ENCODE measurements at regions not wholly inside any gene's neighbourhood (a gene's known extent, or its start where the extent isn't known, plus 50 kb on each side); places are given as distances from the start of the nearest gene placed in this dataset.

- DNase-seq (ENCODE audit: insufficient read length, low spot score) (no peak), FAIRE-seq (no peak)
These were observed 299.9 kb upstream of the HABP2 start for GRCh38 chr10:113252650-113253618.

DNA sequence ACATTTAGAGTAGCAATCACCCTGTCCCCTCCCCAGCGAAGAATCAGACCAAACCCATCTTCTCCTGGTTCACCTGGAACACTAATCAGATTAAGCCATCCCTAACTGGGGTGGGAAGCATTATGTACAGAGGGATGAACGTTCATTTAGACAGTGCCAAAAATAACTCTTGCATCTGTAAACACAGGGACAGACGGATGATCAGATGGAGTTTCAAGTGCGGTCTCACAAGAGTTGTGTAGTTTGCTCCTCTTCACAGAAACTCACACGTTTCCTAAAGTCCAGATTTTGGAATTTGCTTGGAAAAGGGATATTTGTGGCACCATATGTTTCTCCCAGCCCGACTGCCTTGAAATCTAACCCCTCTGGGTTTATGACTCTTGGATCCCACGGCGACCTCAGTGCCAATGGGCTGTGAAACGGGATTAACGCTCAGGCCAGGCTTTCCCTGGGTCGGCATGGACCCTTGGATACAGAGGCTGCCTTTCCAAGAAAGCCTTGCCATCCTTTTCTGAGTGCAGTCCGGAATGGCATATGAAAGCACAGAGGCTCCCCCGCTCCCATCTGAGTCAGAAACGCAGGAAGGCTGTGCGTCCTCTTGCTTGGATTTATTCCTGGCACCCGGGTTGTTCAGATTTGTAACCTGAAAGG is 293.2 kb upstream of the HABP2 start:
- FAIRE-seq (no peak), DNase-seq (ENCODE audit: insufficient read length, low spot score) (no peak)

DNA sequence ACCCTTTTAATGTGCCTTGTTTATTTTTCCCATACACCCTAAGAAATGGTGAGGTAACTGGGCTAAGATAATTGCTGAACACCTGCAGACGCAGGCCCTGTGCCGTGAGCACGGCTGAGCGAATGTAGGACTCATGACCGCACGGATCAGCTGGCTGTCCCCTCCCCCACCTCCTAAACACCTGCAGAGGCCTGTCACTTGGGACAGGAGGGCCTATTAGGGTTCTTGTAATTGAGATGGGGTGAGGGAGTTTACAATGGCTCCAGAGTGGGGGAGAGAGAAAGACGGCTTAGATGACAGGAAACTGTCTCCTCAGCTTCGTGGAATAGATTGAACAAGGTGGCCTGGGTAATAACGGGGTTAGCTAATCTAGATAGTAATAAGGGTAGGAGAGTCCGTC is 291.7 kb upstream of the HABP2 start:
- no peak for DNase-seq (ENCODE audit: insufficient read length, low spot score)
- no peak for FAIRE-seq

DNA sequence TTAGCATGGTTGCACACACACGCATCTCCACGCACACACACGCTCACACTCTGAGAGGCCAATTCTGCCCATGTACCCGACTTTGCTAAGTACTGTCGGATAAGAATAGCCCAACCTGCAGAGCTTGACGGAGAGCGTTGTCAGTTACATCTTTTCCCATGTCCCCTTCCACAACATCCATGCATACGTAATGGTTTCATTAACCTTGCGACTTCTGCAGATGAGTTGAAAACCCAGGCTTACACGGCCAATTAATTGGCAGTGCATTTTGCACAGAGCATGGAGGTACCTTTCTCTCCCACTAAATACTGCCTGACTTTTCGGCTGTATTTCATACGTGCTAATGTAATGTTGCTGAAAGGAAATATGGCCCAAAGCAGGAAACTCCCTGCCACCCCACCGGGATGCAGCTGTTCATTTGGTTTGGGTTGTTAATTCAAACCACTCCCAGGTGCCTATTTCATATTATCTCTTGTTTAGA is 291.2 kb upstream of the HABP2 start:
- DNase-seq (ENCODE audit: insufficient read length, low spot score) (no peak), FAIRE-seq (no peak)

- DNase-seq (ENCODE audit: insufficient read length, low spot score) (no peak), FAIRE-seq (no peak)
These were observed 289.8 kb upstream of the HABP2 start for GRCh38 chr10:113263056-113263455.

GRCh38 chr10:113264333-113265131 is 288.3 kb upstream of the HABP2 start:
- FAIRE-seq, result no peak
- no peak for DNase-seq (ENCODE audit: insufficient read length, low spot score)

- FAIRE-seq (no peak), DNase-seq (ENCODE audit: insufficient read length, low spot score) (no peak)
These were observed 286.7 kb upstream of the HABP2 start for GRCh38 chr10:113266147-113266546.

DNA sequence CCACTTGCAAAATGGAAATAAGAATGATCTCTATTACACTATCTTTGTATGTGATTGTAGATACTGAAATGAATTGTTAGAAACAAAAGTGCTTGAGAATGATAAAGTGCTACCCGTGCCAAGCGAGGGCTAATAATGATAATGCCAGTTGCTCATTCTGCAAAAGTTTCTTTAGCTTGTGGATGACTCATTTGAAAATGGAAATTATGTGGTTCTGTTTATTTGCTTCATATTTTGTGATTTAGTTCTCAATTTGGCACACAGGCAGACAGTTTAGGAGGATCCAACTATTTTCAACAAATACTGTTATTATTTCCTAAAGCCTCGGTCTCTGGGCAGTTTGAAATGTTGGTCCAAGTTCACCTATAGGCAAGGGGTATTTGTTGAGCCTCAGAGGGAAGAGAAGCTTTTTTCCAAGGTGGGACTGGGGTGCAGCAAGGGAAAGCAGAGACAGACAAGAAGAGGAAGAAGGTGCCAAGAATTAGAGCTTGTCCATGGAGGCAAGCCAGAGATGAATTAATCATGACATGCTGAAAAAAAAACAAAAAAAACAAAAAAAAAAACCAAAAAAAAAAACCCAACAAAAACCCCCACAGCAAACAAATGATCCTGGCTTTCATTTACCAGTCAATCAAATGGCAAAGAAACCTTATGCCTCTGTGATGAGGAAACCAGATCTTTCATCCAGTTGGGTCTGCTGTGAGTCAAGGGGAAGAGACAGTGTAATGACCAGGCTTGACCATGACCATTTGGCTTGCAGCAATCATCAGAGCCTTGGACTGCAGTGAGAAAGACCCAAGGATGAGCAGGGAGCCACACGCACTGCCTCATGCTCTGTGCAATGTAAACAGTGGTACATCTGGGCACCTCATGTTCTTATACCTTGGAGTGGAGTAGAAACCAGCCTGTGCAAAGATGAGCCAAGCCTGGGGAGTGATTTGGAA is 285.0 kb upstream of the HABP2 start:
- no peak for FAIRE-seq
- no peak for DNase-seq (ENCODE audit: insufficient read length, low spot score)

DNA sequence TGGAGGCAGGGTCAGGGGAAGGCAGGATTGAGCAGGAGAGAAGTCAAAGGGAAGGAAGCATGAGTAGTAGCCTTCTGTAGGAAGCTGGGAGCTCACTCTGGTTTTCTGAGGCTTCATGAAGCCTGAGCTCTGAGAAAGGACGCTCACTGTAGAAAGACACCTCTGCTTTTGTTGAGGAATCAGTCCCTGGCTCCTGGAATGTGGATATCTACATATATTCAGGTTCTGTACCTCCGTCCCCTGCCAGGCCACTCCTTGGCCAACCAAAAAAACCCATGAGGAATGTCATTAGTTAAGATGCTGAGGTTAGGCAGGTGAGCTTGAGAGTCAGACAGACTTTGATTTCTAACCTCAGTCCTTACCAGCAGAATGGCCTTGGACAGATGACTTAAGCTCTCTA is 283.5 kb upstream of the HABP2 start:
- FAIRE-seq (no peak), DNase-seq (ENCODE audit: insufficient read length, low spot score) (no peak)

DNA sequence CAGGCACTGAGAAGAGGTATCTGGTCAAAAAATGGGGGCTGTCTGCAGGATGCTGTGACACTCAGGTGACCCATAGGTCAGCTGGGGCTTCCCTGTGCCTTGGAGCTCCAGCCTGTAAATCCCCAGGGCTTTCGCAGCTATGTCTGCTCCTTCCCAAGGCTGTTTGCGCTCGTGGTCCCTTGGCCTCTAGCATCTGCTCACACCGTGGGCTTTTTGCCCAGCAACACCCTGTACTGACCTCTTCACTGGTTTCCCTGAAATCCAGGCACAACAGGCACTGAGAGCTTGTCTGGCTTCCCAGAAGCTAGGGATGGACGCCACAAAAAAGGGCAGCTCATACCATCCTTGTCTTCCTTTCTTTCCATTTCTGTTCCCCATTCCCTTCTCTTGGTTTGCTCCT is 280.3 kb upstream of the HABP2 start:
- DNase-seq (ENCODE audit: insufficient read length, low spot score) (no peak), FAIRE-seq (no peak)

DNA sequence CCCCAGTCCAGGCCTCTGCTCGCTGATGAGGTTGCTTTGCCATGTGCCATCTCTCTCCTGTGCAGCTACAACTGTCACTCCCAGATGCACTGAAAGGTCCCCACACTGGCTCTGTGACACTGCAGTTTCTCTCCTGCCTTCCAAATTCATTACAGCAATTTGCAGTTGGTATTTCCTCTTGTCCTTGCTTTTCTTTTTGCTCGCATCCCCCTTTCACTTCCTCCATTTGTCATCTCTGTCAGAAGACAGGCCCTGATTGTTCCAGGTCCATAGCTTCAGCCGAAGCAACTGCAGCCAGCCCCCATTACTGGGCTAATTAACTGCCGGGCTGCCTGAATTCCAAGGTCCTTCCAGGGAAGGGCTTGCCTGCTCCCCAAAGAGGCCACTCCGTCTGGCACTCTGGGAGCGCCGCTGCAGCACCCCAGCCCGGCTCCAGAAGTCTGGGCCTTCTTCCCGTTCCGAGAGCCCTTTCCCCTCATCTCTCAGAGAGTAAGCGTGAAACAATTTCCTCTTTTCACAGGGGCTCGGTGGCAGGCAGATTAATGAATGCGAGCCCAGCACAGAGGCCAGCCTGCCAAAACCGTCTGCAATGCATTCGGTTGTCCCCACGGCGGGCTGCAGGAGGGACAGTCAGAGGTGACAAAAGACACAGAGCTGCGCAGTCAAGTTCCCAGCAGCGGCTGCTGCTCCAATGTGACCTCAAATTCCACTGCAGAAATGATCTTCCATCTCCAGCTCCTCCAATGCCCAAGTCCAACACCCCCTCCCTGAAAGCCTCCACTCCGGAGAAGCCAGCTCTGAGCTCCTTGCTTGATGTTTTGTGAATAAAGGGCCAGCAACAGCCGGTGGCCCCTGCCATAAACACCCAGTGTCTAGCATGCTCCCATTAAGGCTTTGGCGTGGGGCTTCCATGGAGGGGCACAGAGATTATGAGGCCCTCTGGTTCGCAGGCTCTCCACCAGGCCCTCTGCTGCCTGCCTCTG is 279.4 kb upstream of the HABP2 start:
- no peak for FAIRE-seq
- no peak for DNase-seq (ENCODE audit: insufficient read length, low spot score)

- no peak for DNase-seq (ENCODE audit: insufficient read length, low spot score)
These were observed 278.6 kb upstream of the HABP2 start for GRCh38 chr10:113274176-113274829.

GRCh38 chr10:113278221-113278620 is 274.6 kb upstream of the HABP2 start:
- DNase-seq (ENCODE audit: insufficient read length, low spot score) (no peak), FAIRE-seq (no peak)

More at GRCh38 chr10:113274176-113274829, 278.6 kb upstream of the HABP2 start:
- no peak for FAIRE-seq

- no peak for DNase-seq (ENCODE audit: insufficient read length, low spot score)
- FAIRE-seq, result no peak
These were observed 274.2 kb upstream of the HABP2 start for GRCh38 chr10:113278664-113279063.

DNA sequence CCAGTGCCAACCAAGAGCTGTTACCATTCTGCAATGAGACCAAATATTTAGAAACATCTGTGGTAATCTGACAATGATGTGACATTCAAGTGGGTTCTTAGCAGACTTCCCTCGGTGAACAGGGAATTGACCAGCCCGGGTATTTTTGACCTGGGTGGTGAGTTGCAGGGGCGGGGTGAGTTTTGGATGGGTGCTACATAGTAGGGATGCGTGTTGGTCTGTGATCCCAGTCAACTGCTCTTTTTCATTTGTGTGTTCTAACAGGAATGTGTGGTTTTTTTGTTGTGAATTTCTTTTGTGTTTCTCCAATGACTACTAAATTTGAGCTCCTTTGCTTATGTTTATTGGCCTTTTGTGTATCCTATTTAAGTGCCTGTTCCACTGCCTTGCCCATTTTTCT is 273.6 kb upstream of the HABP2 start:
- no peak for DNase-seq (ENCODE audit: insufficient read length, low spot score)
- no peak for FAIRE-seq

GRCh38 chr10:113282564-113282963 is 270.3 kb upstream of the HABP2 start:
- DNase-seq (ENCODE audit: insufficient read length, low spot score) (no peak), FAIRE-seq (no peak)

DNA sequence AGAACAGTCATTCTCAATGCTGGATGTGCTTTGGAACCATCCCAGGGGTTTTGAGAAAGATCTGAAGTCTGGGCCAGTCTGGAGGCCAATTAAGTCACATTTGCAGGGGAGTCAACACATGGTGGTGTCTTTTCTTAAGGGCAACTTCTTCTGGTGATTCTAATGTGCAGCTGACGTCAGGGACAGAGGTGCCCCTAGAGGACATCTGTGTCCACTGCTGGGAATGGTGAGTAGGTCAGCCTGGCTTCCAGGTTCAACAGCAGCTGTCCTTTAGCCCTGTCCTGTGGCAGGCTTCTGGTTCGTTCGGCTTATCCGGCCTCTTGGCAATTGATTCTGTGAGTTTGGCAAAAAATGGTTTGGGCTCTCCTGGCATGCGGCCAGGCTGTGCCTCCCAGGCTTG is 269.7 kb upstream of the HABP2 start:
- DNase-seq (ENCODE audit: insufficient read length, low spot score), result no peak
- FAIRE-seq, result no peak

- DNase-seq (ENCODE audit: insufficient read length, low spot score), result no peak
- FAIRE-seq, result no peak
These were observed 268.2 kb upstream of the HABP2 start for GRCh38 chr10:113284635-113285034.
